ENCODE measurements at regions not wholly inside any gene's neighbourhood (a gene's known extent, or its start where the extent isn't known, plus 50 kb on each side); places are given as distances from the start of the nearest gene placed in this dataset.

DNA sequence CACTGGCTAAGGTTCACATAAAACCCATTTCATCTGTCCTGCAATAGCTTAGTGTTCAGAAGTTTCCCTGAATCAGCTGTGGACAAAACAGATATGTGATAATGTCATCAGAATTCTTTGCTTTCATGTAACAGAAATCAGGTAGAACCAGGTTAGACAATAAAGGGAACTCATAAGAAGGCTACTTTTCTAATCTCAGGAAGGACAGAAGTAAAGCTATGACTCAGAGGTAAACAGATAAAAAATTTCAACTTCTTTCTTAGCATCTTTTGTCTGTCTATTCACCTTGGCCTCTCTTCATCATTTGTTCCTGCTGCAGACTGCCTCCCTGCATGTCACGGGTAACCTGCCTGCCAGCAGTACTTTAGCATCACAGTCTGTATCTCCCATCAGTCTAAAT is 643.1 kb downstream of the MECOM start (continued):
- TF ChIP-seq, protein P1, sequence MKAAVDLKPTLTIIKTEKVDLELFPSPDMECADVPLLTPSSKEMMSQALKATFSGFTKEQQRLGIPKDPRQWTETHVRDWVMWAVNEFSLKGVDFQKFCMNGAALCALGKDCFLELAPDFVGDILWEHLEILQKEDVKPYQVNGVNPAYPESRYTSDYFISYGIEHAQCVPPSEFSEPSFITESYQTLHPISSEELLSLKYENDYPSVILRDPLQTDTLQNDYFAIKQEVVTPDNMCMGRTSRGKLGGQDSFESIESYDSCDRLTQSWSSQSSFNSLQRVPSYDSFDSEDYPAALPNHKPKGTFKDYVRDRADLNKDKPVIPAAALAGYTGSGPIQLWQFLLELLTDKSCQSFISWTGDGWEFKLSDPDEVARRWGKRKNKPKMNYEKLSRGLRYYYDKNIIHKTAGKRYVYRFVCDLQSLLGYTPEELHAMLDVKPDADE (IDR thresholded peaks at IDR 0.05): no peak
- TF ChIP-seq, protein P2, sequence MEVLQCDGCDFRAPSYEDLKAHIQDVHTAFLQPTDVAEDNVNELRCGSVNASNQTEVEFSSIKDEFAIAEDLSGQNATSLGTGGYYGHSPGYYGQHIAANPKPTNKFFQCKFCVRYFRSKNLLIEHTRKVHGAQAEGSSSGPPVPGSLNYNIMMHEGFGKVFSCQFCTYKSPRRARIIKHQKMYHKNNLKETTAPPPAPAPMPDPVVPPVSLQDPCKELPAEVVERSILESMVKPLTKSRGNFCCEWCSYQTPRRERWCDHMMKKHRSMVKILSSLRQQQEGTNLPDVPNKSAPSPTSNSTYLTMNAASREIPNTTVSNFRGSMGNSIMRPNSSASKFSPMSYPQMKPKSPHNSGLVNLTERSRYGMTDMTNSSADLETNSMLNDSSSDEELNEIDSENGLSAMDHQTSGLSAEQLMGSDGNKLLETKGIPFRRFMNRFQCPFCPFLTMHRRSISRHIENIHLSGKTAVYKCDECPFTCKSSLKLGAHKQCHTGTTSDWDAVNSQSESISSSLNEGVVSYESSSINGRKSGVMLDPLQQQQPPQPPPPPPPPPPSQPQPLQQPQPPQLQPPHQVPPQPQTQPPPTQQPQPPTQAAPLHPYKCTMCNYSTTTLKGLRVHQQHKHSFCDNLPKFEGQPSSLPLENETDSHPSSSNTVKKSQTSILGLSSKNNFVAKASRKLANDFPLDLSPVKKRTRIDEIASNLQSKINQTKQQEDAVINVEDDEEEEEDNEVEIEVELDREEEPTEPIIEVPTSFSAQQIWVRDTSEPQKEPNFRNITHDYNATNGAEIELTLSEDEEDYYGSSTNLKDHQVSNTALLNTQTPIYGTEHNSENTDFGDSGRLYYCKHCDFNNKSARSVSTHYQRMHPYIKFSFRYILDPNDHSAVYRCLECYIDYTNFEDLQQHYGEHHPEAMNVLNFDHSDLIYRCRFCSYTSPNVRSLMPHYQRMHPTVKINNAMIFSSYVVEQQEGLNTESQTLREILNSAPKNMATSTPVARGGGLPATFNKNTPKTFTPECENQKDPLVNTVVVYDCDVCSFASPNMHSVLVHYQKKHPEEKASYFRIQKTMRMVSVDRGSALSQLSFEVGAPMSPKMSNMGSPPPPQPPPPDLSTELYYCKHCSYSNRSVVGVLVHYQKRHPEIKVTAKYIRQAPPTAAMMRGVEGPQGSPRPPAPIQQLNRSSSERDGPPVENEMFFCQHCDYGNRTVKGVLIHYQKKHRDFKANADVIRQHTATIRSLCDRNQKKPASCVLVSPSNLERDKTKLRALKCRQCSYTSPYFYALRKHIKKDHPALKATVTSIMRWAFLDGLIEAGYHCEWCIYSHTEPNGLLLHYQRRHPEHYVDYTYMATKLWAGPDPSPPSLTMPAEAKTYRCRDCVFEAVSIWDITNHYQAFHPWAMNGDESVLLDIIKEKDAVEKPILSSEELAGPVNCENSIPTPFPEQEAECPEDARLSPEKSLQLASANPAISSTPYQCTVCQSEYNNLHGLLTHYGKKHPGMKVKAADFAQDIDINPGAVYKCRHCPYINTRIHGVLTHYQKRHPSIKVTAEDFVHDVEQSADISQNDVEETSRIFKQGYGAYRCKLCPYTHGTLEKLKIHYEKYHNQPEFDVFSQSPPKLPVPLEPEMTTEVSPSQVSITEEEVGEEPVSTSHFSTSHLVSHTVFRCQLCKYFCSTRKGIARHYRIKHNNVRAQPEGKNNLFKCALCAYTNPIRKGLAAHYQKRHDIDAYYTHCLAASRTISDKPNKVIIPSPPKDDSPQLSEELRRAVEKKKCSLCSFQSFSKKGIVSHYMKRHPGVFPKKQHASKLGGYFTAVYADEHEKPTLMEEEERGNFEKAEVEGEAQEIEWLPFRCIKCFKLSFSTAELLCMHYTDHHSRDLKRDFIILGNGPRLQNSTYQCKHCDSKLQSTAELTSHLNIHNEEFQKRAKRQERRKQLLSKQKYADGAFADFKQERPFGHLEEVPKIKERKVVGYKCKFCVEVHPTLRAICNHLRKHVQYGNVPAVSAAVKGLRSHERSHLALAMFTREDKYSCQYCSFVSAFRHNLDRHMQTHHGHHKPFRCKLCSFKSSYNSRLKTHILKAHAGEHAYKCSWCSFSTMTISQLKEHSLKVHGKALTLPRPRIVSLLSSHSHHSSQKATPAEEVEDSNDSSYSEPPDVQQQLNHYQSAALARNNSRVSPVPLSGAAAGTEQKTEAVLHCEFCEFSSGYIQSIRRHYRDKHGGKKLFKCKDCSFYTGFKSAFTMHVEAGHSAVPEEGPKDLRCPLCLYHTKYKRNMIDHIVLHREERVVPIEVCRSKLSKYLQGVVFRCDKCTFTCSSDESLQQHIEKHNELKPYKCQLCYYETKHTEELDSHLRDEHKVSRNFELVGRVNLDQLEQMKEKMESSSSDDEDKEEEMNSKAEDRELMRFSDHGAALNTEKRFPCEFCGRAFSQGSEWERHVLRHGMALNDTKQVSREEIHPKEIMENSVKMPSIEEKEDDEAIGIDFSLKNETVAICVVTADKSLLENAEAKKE (CRISPR knock-in tag; IDR thresholded peaks at IDR 0.05): no peak
- TF ChIP-seq STAT1 (IDR thresholded peaks at IDR 0.05; ENCODE audit: unreplicated experiment): no peak
- TF ChIP-seq POLR2AphosphoS5 (IDR thresholded peaks at IDR 0.05; ENCODE audit: low read depth): no peak
- no peak for TF ChIP-seq CREB1 (CRISPR knock-in tag; IDR thresholded peaks at IDR 0.05; ENCODE audit: low read depth)

DNA sequence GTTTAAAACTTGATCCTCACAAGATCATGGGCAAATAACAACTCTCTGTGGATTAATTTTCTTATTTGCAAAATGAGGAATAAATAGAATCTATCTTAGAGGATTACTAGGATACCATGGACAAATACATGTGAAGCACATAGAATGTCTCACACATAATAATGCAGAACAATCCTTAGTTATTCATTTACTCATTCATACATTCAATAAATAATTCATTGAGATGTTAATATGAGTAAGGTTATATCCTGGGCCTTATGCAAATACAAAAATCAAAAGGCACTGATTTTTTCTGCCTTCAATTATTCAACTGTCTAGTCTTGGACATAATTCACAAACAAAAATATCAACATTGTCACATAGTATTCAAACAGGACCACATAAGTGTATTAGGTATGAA is 654.1 kb downstream of the MECOM start:
- Histone ChIP-seq H3K79me2 (replicated peaks; ENCODE audit: insufficient read depth) (no peaks in the 10 kb centered on the region), H3K27me3 (ENCODE audit: insufficient read depth) (no peaks in the 10 kb centered on the region), H3K27ac (ENCODE audit: low read depth) (no peak overlapping the region), H2AFZ (no peak overlapping the region), H3K4me3 (no peak overlapping the region), H3F3A (replicated peaks; ENCODE audit: low read depth) (no peaks in the 10 kb centered on the region), H3K9me2 (ENCODE audit: insufficient read depth) (no peaks in the 10 kb centered on the region), H3K36me3 (ENCODE audit: insufficient read depth) (no peaks in the 10 kb centered on the region), H3K4me2 (no peak overlapping the region), H3K4me1 (ENCODE audit: insufficient read depth) (peaks cover 29% of the 10 kb centered on the region), H4K20me1 (replicated peaks; ENCODE audit: insufficient read depth) (no peaks in the 10 kb centered on the region)
- Mint-ChIP-seq H3K9me3 (peaks cover 3% of the 10 kb centered on the region; the same call in 2 of the 3 replicates), H3K27me3 (ENCODE audit: insufficient read depth, low read depth, poor library complexity) (no peaks in the 10 kb centered on the region), H3K36me3 (ENCODE audit: low read depth) (0 out of 3 replicates have a peak, but pooled peaks cover 3% of the 10 kb centered on the region), H3K27ac (no peak overlapping the region), H3K4me3 (no peak overlapping the region), H3K4me1 (peaks cover 26% of the 10 kb centered on the region)
- no peak for DNase-seq (ENCODE audit: low spot score)
- no peak for ATAC-seq
- TF ChIP-seq, protein P3, sequence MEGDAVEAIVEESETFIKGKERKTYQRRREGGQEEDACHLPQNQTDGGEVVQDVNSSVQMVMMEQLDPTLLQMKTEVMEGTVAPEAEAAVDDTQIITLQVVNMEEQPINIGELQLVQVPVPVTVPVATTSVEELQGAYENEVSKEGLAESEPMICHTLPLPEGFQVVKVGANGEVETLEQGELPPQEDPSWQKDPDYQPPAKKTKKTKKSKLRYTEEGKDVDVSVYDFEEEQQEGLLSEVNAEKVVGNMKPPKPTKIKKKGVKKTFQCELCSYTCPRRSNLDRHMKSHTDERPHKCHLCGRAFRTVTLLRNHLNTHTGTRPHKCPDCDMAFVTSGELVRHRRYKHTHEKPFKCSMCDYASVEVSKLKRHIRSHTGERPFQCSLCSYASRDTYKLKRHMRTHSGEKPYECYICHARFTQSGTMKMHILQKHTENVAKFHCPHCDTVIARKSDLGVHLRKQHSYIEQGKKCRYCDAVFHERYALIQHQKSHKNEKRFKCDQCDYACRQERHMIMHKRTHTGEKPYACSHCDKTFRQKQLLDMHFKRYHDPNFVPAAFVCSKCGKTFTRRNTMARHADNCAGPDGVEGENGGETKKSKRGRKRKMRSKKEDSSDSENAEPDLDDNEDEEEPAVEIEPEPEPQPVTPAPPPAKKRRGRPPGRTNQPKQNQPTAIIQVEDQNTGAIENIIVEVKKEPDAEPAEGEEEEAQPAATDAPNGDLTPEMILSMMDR (conservative IDR thresholded peaks at IDR 0.05; ENCODE audit: low read depth in 2 of 2): no peak
- TF ChIP-seq EZH2phosphoT487 (IDR thresholded peaks at IDR 0.05; ENCODE audit: unreplicated experiment) (no peak), NANOG (IDR thresholded peaks at IDR 0.05; ENCODE audit: borderline replicate concordance) (no peak)

Data from GM23338 (cell line).